HG03457 (cell line): ENCODE measurements at regions not wholly inside any gene's neighbourhood (a gene's known extent, or its start where the extent isn't known, plus 50 kb on each side); places are given as distances from the start of the nearest gene placed in this dataset.
"Not testable (repeated sequence)": the region's sequence is repeated elsewhere in the genome, so short reads cannot be mapped to it uniquely, and the experiment has no call there.

Experiments used
- ATAC-seq: cut with Tn5 transposase; IDR thresholded peaks from one replicate; pipeline ENCODE4 v1.9.1; 2021; ENCODE audit warnings: moderate number of reproducible peaks; ENCODE audit not compliant: unreplicated experiment

DNA sequence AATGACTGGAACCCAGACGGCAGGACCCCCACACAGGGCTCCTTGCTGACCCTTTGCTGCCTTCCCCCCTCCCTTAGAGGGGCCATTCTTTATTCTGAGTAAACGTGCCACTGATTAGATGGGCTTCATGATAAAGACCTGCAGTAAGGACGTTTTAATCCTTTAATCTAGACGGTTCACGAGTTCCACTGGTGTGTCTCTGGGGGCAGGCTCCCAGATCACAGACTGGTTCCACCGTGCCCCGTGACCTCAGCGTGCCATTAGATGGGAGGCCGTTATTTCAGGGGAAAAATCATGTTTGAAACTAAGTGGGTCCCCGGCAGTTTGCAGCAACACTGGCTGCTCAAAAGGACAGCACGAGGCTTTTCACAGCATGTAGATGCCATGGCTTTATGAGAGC lies 246.9 kb upstream of the PLGLB2 start:
- not testable (repeated sequence) for ATAC-seq

DNA sequence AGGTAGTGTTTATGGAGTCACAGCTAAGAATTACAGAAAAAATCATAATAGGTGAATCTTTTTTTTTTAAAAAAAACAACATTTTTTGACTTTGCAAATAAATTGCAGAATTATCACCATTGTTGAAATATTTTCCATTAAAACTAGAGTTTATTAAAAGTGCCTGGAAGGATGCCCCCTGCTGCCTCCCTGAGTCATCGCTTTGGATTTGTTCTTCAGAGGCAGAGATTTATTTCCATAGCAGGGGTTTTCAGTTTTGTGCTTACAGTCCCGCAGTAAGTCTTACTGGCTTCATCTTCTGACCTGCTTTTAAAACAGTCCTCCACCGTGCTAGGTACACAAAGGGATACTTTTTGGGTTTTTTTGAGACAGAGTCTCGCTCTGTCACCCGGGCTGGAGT lies 244.9 kb upstream of the PLGLB2 start:
- ATAC-seq: not testable (repeated sequence)

DNA sequence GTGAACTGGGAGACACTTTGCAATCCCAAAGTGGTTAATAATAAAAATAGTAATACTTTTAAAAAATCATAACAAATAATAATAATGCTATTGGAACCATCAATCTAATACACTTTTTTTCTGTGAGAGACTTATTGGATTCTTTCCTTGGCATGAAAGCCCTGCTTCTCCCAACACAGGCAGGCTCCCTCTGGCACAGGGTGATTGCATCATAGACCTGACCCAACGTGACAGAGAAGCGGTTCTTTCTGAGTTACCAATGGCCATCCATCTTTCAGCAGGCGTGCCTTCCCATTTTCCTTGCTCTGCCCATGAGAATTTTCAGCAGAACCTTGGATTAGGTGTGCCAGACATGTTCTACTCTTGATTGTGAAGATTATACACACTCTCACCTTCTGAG lies 242.6 kb upstream of the PLGLB2 start:
- ATAC-seq: not testable (repeated sequence)

DNA sequence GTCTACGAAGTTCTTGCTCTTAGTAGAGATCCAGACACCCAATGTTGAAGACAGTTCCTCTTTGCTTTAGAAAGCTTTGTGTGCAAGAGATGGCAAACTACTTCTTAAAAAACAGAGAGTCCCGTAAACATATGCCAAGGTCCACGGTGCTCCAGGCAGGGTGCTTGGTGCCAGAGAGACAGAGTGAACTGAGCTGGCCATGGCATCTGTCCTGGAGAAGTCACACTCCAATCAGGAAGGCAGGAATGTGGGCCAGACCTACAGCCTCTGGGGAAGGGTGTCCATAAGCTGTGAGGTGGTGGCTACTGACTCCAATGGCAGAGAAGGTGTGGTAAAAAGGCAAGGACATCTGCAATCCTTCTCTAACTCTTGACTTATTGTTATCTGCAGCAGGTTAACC lies 242.0 kb upstream of the PLGLB2 start:
- not testable (repeated sequence) for ATAC-seq

DNA sequence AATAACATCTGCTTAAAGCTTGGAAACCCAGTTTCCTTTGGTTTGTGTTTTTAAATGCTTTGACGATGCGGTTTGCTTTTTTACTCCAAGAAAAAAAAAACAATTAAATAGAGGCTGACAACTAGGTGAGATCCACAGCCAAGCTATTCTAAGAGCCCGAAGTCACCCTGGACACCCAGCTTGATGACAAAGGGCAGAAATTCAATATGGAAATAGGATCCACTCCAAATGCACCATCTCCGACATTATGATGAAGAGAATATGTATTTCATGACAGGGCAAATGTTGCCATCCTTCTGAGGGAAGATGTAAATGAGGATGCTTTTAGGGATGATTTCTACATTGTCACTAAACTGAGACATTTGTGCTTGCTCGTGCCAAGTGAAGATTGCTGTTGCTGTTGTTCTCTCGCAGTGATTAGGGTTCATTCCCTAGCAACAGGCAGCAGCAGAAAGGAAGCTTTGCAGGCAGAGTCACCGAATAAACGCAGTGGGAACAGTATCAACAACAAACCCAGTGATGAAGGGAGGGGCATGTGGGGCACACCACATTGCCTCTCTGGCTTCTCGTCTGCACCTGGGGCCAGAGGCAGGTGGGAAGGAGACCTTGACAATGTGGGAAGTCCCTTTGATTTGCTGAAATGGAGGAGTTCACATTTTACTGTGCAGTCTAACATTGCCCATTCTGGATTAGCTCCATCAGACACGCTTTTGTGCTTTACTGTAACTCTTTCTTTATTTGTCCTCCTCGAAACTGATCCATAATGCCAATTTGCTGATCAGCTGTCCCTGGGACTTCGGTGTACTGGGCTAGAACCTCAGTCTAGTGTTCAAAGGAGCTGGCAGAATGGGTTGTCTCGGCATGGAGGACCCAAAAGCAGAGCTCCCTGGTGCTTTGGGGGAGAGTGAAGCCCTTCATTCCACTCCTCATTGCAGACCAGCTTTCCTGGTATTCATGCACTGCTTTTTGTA lies 240.2 kb upstream of the PLGLB2 start:
- not testable (repeated sequence) for ATAC-seq

DNA sequence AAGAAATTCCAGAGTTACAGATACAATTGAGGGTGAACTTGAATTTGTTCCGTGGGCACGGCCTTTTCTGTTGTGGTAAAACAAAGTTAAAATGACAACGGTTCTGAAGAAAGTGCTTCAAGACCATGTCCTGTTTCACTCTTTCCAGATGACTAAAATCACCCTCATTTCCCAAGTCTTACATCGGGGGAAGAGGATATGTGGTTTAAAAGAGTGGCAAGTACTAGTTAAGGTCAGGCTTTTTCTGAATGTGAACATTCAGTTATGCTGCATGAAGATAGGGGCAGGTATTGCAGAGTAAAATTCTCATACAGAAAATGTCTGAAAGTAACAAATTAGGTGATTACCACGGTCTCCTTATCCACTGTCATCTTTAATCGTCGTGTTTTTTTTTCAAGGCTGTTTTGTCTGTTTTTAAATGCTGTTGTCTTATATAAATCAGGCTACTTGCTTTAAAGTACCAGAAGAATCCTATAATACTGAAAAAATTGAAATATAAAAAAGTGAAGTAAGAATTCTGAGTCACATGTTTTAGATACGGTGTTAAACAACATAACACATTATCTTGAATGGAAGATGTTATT lies 236.6 kb upstream of the PLGLB2 start:
- ATAC-seq: not testable (repeated sequence)

DNA sequence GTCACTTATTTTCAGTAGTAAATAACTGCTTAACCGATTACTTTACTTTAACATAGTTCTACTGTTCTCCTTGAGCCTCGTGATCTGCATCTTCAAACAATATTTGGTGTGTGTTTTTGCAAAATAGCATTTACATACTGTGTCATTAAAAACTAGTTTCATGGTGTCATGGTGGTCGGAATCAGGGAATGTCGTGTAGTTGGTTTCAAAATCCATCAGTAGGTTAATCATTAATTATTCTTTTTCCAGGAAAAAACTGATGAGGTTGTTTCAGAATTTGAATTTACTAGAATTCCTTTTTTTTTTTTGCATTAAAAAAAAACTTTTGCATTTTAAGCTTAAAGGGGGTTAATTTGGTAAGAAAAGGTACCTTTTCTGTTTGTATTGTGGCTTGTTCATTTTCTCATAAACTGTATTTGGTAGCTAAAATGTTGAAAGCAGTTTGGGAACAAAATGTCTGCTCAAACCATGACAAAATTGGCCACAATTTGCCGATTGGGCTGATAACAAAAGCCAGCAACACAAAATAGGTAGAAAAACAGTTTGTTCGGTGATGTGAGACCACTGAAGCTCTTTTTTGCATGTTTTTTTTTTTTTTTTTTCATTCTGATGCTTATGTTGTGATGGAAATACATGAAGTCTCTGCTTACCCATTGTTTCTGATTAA lies 234.9 kb upstream of the PLGLB2 start:
- ATAC-seq: not testable (repeated sequence)

DNA sequence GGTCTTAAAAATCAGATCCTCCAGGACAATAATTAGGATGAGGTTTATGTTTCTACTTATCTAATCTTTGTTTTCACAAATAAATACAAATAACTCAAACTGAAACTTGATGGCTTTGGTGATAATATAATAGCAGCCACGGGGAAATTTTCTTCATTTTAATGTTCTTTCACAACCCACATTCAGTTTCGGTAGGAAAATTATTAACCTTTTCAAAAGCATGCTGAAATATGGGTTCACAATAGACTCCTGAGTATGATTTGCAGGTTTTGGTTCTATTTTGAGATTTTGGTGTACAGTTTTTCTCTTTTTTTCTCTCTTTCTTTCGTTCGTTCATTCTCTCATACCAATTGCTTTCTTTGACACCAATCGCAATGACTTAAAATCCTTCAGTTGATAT lies 233.9 kb upstream of the PLGLB2 start:
- peak; percentile 49 for ATAC-seq

DNA sequence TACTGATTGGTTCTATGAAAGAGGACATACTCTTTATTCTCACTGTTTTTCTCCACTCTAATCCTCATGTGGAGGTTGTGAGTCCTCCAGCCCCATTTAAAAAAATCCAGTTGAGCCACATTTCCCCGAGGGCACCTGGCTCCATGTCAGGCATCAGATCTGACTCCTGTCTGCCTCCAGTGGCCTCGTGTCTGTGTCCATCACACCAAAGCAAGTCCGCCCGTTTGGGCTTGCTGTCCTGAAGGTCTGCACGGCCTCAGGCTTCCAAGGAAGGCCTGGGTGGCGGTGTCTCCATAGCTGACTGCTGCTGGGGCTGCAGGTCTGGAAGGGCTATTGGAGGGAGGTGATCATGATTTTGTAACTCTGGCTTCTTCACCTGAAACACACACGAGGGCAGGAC lies 233.4 kb upstream of the PLGLB2 start:
- ATAC-seq: not testable (repeated sequence)

DNA sequence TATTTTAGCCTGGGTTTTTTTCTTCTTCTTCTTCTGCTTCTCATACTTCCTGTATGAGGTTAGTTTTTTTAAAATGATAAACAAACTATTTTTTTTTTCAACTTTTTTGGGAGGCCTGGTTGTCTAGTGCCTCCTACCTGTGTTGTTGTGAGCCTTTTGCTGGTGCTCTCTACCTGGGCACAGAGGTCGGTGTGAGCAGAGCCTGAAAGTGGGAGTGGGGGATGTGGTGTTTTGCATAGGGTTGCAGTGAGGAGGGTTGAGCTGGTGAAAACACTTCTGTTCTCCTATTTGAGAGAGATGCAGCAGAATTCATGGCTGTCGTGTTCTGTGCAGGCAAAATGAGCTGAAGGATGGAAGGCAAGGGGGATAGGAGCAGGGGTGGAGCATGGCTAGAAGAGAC lies 232.7 kb upstream of the PLGLB2 start:
- not testable (repeated sequence) for ATAC-seq

DNA sequence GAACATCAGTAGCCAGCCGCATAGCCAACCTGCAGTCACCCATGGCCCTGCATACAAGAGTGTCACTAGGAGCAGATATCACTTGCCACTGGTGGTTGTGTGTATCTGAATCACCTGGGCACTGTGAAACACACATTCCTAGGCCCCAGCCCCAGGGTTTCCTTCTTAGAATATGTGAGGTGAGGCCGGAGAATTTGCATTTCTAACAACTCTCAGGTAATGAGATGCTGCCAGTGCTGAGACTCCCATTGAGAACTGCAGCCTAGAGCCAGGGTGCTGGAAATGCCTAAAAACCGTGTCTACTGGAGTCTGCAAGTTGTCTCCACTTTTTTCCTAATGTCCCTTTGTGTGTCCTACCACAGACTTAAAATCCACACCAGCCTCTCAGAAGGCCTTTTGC lies 232.0 kb upstream of the PLGLB2 start:
- ATAC-seq: not testable (repeated sequence)

DNA sequence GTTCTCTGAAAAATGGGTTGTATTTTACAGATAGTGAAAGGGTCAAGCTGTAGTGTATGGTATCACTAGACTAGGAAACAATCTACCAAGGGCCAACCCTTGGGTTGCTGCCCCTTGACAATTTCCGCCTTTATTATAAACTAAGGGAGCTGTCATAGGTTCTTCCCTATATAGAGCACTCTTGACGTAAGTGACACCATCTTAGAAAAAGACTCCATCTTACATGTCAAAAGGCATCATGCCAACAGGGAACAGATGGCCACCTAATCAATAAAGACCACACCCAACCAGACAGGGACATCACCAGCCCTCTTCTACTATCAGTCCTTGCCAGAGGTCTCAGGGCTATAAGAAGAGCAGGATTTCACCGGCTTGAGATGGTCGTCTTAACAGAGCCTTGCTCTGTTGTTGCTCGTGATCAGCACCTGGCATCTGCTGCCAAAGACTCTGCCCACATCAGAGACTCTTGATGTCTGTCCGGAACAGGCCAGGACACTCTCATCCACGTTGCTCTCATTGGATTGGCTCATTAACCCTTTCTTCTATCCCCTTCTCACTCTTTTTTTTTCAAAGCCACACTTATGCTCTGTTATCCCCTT lies 231.4 kb upstream of the PLGLB2 start:
- not testable (repeated sequence) for ATAC-seq

DNA sequence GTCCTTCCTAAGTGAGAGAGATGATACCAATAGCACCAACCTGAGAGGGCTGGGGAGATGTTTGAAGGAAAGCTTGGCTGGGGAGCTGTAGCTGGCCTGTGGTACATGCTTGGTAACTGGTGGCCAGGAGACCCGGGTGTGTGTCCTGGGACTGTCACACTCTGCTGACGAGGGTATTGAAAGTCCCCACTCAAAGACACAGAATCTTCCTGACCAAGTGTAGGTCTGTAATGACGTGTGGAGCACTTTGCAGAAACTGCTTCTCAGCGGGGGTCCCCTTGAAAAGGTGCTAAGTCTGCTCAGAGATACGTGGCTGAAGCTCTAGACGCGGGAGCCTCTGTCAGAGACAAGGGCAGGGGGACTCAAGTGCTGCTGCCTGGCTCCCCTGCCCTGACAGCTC lies 230.4 kb upstream of the PLGLB2 start:
- not testable (repeated sequence) for ATAC-seq

DNA sequence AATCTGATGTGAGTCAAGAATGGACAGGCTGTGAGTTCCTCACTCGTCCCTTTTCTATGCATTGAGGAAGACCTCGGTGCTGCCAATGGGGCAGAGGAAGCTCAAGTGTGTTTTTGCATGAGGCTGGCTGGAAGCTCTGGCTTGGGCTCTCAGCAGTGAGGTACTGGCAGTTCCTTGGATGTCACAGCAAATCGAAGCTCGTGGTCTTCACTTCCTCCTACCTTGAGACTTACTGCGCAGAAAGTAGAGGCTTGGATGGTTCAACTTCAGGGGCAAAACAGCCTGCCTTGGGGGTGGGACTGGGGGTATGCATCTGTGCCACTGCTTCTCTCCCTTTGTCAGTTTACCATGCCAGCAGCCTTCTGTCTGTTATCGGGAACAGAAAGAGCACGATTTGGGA lies 229.8 kb upstream of the PLGLB2 start:
- ATAC-seq: not testable (repeated sequence)

DNA sequence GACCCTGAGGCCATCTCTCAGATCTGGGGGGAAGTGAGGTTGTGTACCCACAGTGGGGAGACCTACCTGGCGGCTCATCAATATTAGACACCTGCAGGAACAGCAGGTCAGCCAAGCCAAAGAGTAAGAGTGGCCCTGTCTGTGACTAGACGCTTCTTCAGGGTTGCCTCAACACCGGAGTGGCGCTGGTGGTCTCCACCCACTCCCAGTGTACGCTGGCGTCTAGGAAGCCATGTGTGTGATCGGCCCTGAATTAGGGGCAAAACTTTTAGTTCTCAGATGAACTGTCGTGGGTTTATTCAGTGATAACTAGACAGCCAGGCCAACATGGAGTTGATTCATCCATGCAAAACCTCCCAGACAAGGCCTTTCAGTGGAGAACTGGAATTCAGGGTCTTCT lies 229.3 kb upstream of the PLGLB2 start:
- not testable (repeated sequence) for ATAC-seq

DNA sequence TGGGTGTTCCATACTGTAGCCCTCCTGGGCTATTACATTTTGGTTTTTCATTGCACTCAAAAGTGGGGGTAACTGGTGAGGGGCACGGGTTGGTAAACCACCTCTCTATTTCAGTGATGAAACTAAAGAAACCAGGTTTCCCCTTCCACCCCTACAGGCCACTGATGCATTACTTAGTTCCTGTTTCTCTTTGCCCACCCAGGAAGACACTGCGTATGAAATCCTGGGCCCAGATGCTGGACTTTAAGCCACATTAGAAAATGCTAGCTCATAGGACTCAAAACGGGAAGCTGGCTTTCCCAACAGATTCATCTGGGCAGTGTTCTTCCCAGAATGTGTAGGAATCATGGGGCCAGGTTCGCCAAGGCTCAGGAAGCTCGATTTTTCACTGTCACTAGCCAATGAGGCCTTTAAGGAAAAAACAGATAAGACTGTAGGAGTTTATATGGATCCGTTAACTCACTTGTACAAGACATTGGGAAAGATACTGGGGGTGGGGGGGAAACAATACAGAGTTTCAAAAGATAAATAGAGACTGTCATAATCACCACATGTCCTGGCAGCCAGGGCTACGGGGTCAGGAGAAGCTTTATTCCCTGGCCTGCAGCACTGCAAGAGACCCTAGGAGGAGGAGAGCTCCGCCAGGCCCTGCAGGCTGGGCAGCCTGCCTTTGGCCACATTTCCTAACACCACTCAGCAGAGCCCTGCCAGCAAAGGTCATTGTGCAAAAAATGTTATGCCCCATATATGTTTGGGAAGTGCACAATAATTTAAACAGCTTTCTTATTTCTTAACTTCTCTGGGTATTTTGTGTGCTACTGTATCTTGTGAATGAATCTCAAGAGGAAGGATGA lies 228.5 kb upstream of the PLGLB2 start:
- ATAC-seq: not testable (repeated sequence)

DNA sequence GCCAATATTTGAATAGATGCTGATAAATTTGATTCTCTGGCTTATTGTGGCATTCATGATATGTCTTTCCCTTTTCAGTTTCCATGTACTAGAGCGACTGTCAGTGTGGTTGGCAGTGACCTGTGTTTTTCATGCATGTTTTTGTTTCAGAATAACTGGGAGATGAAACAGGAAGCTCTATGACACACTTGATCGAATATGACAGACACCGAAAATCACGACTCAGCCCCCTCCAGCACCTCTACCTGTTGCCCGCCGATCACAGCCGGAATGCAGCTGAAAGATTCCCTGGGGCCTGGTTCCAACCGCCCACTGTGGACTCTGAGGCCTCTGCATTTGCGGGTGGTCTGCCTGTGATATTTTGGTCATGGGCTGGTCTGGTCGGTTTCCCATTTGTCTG lies 226.8 kb upstream of the PLGLB2 start:
- ATAC-seq: peak; percentile 57

DNA sequence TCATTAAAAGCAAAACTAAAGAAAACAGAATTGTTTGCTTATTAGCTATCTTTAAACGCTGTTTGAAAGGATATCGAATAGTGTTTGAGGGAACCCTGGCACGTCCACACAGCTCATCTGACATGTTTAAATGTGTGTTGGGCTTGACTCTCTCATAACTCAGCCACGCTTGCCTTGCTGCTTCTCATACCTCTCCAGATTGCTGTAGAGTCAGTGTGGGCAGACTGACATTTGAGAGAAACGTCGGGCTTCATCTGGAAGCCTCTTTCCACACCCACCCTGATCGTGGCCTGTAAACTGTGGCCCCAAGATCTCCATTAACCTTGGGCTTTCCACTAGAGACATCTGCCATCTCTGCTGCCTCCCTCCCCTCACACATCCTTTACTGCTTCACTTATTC lies 226.4 kb upstream of the PLGLB2 start:
- not testable (repeated sequence) for ATAC-seq

DNA sequence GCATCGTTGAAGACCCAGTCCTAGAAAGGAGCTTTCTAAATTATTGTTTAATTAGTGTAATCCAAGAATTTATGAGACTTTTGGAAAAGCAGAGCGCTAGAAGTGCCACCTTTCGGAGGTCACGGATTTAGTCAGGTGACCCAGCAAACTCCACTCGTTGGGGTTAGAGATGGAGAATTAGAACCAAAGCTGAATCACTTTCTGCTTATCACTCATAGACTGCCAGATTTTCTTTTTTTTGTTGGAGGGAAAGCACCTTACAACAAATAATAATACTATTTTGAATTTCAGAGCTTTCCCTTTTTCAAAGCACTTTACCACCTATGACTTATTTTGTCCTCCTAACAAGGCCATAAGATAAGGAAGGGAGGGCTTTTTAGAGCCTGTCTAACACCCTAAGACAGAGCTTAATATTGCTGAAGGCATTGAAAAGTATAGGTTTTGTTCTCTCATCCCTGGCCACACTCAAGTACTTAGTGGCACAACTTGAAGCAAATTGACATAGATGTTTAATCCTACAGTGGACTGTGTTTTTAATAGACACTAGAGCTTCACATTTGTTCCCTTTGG lies 223.2 kb upstream of the PLGLB2 start:
- ATAC-seq: not testable (repeated sequence)

DNA sequence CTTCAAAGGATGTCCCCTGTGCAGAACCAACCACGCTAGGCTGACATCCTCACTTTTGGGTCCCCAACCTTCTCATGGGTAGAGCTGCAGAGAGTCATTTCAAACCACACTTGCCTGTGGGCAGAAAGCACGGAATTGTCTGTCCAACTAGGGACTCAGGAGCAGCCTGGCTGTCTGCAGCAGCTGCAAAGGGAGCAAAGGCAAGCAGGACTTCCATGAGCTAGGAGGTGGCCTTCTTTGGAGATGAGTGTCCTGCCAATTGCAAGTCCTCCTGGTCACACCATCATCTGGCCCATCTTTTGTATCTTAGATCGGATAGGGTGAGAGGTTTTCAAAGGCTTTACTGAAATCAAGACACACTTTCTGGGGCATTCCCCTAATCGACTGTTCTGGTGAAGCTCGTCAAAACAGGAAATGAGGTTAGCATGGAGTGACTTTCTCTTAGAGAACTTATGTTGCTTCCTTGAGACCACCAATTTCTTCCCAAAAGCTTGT lies 222.3 kb upstream of the PLGLB2 start:
- ATAC-seq: not testable (repeated sequence)
